NCI-H2227 (cell line): ENCODE measurements at regions not wholly inside any gene's neighbourhood (a gene's known extent, or its start where the extent isn't known, plus 50 kb on each side); places are given as distances from the start of the nearest gene placed in this dataset.
"Not testable (repeated sequence)": the region's sequence is repeated elsewhere in the genome, so short reads cannot be mapped to it uniquely, and the experiment has no call there.

ENCODE experiments used
- DNase-seq: peaks from one replicate; lab custom pipeline; 2025; ENCODE audit not compliant: unreplicated experiment; lab: John Stamatoyannopoulos, UW

- not testable (repeated sequence) for DNase-seq
Measured at GRCh38 chr15:24139622-24140021, 452.5 kb upstream of the NDN start.

- not testable (repeated sequence) for DNase-seq
Measured at GRCh38 chr15:24145070-24145469, 458.0 kb upstream of the NDN start.

GRCh38 chr15:24146251-24146650 is 459.1 kb upstream of the NDN start:
- DNase-seq, result no peak

- no peak for DNase-seq
Measured at GRCh38 chr15:24150542-24150941, 463.4 kb upstream of the NDN start.

GRCh38 chr15:24158306-24158705 is 471.2 kb upstream of the NDN start:
- DNase-seq, result not testable (repeated sequence)

GRCh38 chr15:24165512-24165911 is 478.4 kb upstream of the NDN start:
- DNase-seq, result not testable (repeated sequence)

- not testable (repeated sequence) for DNase-seq
Measured at GRCh38 chr15:24202297-24202696, 473.3 kb upstream of the NPAP1 start.

- DNase-seq, result not testable (repeated sequence)
Measured at GRCh38 chr15:24211742-24212476, 463.7 kb upstream of the NPAP1 start.

- no peak for DNase-seq
Measured at GRCh38 chr15:24223739-24224138, 451.8 kb upstream of the NPAP1 start.

GRCh38 chr15:24224161-24224560 is 451.4 kb upstream of the NPAP1 start:
- no peak for DNase-seq

GRCh38 chr15:24228922-24229321 is 446.7 kb upstream of the NPAP1 start:
- DNase-seq, result not testable (repeated sequence)

- DNase-seq, result not testable (repeated sequence)
Measured at GRCh38 chr15:24233134-24233533, 442.4 kb upstream of the NPAP1 start.

- not testable (repeated sequence) for DNase-seq
Measured at GRCh38 chr15:24240580-24240979, 435.0 kb upstream of the NPAP1 start.

GRCh38 chr15:24259106-24259505 is 416.5 kb upstream of the NPAP1 start:
- DNase-seq, result not testable (repeated sequence)

GRCh38 chr15:24260407-24260806 is 415.2 kb upstream of the NPAP1 start:
- not testable (repeated sequence) for DNase-seq

GRCh38 chr15:24260854-24261253 is 414.7 kb upstream of the NPAP1 start:
- DNase-seq, result not testable (repeated sequence)

- DNase-seq, result not testable (repeated sequence)
Measured at GRCh38 chr15:24268536-24269165, 406.9 kb upstream of the NPAP1 start.

GRCh38 chr15:24269166-24269571 is 406.4 kb upstream of the NPAP1 start:
- DNase-seq, result no peak

GRCh38 chr15:24269923-24270322 is 405.7 kb upstream of the NPAP1 start:
- DNase-seq, result no peak

- not testable (repeated sequence) for DNase-seq
Measured at GRCh38 chr15:24271496-24272244, 403.9 kb upstream of the NPAP1 start.

GRCh38 chr15:24292837-24293236 is 382.7 kb upstream of the NPAP1 start:
- DNase-seq, result no peak
